ENCODE measurements at regions not wholly inside any gene's neighbourhood (a gene's known extent, or its start where the extent isn't known, plus 50 kb on each side); places are given as distances from the start of the nearest gene placed in this dataset.
A peak's percentile ranks its signal among the peaks of the same experiment; 100 is the strongest.
"Not testable (repeated sequence)": the region's sequence is repeated elsewhere in the genome, so short reads cannot be mapped to it uniquely, and the experiment has no call there.

- H3K36me3 ChIP-seq (ENCODE audit: insufficient read depth, low read length); H3K4me1 ChIP-seq (ENCODE audit: insufficient read depth, low read length); H3K27me3 ChIP-seq (ENCODE audit: insufficient read depth, low read length); H2AFZ ChIP-seq (ENCODE audit: low read depth, low read length); H3K4me3 ChIP-seq (ENCODE audit: low read length); H3K9me3 ChIP-seq (ENCODE audit: low read length): not testable (repeated sequence)
Observed at GRCh38 chr3:75840160-75840559, 54.8 kb upstream of the ZNF717 start.

DNA sequence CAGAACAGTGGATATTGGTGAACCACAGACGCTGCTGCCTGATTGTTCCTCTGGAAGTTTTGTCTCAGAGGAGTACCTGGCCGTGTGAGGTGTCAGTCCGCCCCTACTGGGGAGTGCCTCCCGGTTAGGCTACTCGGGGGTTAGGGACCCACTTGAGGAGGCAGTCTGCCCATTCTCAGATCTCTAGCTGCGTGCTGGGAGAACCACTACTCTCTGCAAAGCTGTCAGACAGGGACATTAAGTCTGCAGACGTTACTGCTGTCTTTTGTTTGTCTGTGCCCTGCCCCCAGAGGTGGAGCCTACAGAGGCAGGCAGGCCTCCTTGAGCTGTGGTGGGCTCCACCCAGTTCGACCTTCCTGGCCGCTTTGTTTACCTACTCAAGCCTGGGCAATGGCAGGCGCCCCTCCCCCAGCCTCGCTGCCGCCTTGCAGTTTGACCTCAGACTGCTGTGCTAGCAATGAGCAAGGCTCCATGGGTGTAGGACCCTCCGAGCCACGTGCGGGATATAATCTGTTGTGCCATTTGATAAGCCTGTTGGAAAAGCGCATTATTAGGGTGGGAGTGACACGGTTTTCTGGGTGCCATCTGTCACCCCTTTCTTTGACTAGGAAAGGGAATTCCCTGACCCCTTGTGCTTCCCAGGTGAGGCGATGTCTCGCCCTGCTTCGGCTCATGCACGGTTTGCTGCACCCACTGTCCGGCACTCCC, 65.1 kb upstream of the ZNF717 start:
- not testable (repeated sequence) for H3K4me1 ChIP-seq (ENCODE audit: insufficient read depth, low read length); H3K27me3 ChIP-seq (ENCODE audit: insufficient read depth, low read length); H3K9me3 ChIP-seq (ENCODE audit: low read length); H3K4me3 ChIP-seq (ENCODE audit: low read length); H3K36me3 ChIP-seq (ENCODE audit: insufficient read depth, low read length)
- H2AFZ ChIP-seq (ENCODE audit: low read depth, low read length) = peak overlapping the region; percentile 26

GRCh38 chr3:75863130-75863529, 77.8 kb upstream of the ZNF717 start:
- Histone ChIP-seq H3K4me1 (ENCODE audit: insufficient read depth, low read length) (no peaks in the 10 kb centered on the region), H3K9me3 (ENCODE audit: low read length) (no peaks in the 10 kb centered on the region), H3K4me3 (ENCODE audit: low read length) (no peak overlapping the region), H3K36me3 (ENCODE audit: insufficient read depth, low read length) (no peaks in the 10 kb centered on the region), H2AFZ (ENCODE audit: low read depth, low read length) (no peak overlapping the region), H3K27me3 (ENCODE audit: insufficient read depth, low read length) (no peaks in the 10 kb centered on the region)

DNA sequence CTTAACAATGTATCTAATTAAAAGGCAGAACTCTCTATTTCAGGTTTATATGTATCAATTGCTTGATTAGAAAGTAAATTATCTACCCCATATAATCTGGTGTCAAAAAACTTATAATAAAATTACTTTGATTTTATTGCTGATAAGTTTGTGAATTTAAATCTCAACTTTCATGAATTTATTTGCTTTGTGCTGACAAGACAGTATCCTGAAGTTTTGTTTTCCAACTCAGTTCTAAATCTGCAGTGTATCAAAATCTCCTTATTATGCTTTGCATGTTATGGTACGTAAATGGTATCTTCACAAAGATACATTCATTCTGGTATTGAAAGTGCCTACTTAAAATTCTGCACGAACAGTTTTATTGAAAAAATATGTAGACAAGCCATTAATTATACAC, 78.5 kb upstream of the ZNF717 start:
- Histone ChIP-seq H3K36me3 (ENCODE audit: insufficient read depth, low read length) (no peaks in the 10 kb centered on the region), H3K27me3 (ENCODE audit: insufficient read depth, low read length) (no peaks in the 10 kb centered on the region), H3K4me1 (ENCODE audit: insufficient read depth, low read length) (no peaks in the 10 kb centered on the region), H2AFZ (ENCODE audit: low read depth, low read length) (no peak overlapping the region), H3K4me3 (ENCODE audit: low read length) (no peak overlapping the region), H3K9me3 (ENCODE audit: low read length) (no peaks in the 10 kb centered on the region)

GRCh38 chr3:75883719-75884118, 98.4 kb upstream of the ZNF717 start:
- not testable (repeated sequence) for H3K9me3 ChIP-seq (ENCODE audit: low read length); H3K4me3 ChIP-seq (ENCODE audit: low read length); H3K4me1 ChIP-seq (ENCODE audit: insufficient read depth, low read length); H3K36me3 ChIP-seq (ENCODE audit: insufficient read depth, low read length); H2AFZ ChIP-seq (ENCODE audit: low read depth, low read length); H3K27me3 ChIP-seq (ENCODE audit: insufficient read depth, low read length)

DNA sequence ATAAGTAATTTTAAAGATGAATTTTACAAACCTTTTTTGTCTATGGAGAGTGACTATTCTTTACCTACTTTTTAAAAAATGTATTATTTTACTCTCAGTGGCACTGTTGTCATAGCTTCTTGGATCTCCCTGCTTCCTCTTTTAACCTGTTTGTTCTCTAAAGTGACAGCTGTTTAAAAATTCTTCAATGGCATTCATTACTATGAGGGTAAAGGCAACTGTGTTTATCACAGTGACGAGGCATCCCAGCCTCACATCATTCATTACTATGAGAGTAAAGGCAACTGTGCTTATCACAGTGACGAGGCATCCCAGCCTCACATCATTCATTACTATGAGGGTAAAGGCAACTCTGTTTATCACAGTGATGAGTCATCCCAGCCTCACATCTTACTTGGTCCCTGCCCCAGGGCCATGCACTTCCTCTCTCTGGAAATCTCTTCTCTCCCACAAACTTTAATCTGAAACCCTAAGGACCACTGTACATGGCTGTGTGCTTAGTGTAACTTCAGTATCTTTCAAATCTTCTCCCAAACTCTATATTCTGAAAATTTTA, 101.7 kb upstream of the ZNF717 start:
- no peaks in the 10 kb centered on the region for H3K4me1 ChIP-seq (ENCODE audit: insufficient read depth, low read length)
- H3K36me3 ChIP-seq (ENCODE audit: insufficient read depth, low read length) = no peaks in the 10 kb centered on the region
- H2AFZ ChIP-seq (ENCODE audit: low read depth, low read length) = no peak overlapping the region

DNA sequence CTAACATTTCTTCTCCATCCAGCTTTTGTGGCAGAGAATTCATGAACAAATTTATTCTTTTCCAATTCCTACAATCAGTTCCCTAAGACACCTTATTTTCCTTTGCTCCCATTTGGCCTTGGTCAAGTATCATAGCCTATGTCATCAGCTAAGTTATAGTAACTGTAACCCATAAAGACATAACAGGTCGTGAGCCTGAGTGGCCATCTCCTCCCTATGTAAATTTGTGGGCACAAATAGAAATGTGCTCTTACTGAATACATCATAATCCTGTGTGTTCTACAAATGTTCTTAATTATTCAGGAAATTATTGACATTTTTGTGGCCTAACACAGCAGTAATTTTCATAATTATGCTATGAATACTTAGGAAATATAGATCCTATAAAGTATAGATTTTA, 108.9 kb upstream of the ZNF717 start:
- no peaks in the 10 kb centered on the region for H3K27me3 ChIP-seq (ENCODE audit: insufficient read depth, low read length)
- H3K4me1 ChIP-seq (ENCODE audit: insufficient read depth, low read length) = no peaks in the 10 kb centered on the region
- no peak overlapping the region for H2AFZ ChIP-seq (ENCODE audit: low read depth, low read length)
- no peaks in the 10 kb centered on the region for H3K36me3 ChIP-seq (ENCODE audit: insufficient read depth, low read length)
- H3K9me3 ChIP-seq (ENCODE audit: low read length) = no peaks in the 10 kb centered on the region
- H3K4me3 ChIP-seq (ENCODE audit: low read length) = no peak overlapping the region

More for the DNA sequence above, 101.7 kb upstream of the ZNF717 start:
- Histone ChIP-seq H3K9me3 (ENCODE audit: low read length) (no peaks in the 10 kb centered on the region), H3K4me3 (ENCODE audit: low read length) (no peak overlapping the region), H3K27me3 (ENCODE audit: insufficient read depth, low read length) (no peaks in the 10 kb centered on the region)

GRCh38 chr3:75896265-75896664, 110.9 kb upstream of the ZNF717 start:
- Histone ChIP-seq H3K36me3 (ENCODE audit: insufficient read depth, low read length) (no peaks in the 10 kb centered on the region), H3K27me3 (ENCODE audit: insufficient read depth, low read length) (no peaks in the 10 kb centered on the region), H3K4me3 (ENCODE audit: low read length) (no peak overlapping the region), H2AFZ (ENCODE audit: low read depth, low read length) (no peak overlapping the region), H3K4me1 (ENCODE audit: insufficient read depth, low read length) (no peaks in the 10 kb centered on the region), H3K9me3 (ENCODE audit: low read length) (no peaks in the 10 kb centered on the region)

- H3K36me3 ChIP-seq (ENCODE audit: insufficient read depth, low read length); H2AFZ ChIP-seq (ENCODE audit: low read depth, low read length); H3K4me1 ChIP-seq (ENCODE audit: insufficient read depth, low read length); H3K4me3 ChIP-seq (ENCODE audit: low read length); H3K27me3 ChIP-seq (ENCODE audit: insufficient read depth, low read length); H3K9me3 ChIP-seq (ENCODE audit: low read length): not testable (repeated sequence)
Observed at GRCh38 chr3:75901446-75901845, 116.1 kb upstream of the ZNF717 start.

DNA sequence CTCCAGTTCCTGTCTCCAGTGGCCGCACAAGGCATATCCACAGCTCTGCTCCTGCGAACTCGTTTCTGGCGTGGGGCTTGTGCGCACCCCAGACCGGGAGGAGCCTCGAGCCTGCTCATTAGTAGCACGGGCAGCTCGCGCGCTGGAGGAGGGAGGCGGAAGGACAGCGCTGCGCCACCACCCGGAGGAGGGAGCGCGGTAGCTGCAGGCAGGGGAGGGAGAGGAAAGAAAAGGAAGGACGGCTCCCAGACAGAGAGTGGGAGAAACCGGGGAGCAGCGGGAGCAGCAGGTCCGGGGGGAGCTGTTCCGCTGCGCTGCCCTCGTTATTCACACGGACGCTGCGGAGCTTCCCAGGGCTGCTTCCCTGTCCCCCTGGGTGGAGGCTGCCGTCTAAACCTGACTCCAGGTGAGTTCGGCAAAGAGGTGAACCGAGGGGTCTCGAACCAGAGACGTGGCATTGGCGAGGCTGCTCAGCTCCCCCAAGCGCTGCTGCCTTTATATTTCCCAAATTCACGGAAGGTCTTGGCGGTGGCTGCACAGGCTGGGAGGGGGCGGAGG, 121.3 kb upstream of the ZNF717 start:
- H3K4me3 ChIP-seq (ENCODE audit: low read length) = peak overlapping the region; percentile 12
- H3K27me3 ChIP-seq (ENCODE audit: insufficient read depth, low read length) = peaks cover 11% of the 10 kb centered on the region
- H3K4me1 ChIP-seq (ENCODE audit: insufficient read depth, low read length) = no peaks in the 10 kb centered on the region
- no peaks in the 10 kb centered on the region for H3K36me3 ChIP-seq (ENCODE audit: insufficient read depth, low read length)
- H2AFZ ChIP-seq (ENCODE audit: low read depth, low read length) = peak overlapping the region; percentile 48
- no peaks in the 10 kb centered on the region for H3K9me3 ChIP-seq (ENCODE audit: low read length)

- H3K4me1 ChIP-seq (ENCODE audit: insufficient read depth, low read length) = no peaks in the 10 kb centered on the region
- no peaks in the 10 kb centered on the region for H3K27me3 ChIP-seq (ENCODE audit: insufficient read depth, low read length)
- no peak overlapping the region for H3K4me3 ChIP-seq (ENCODE audit: low read length)
- no peaks in the 10 kb centered on the region for H3K36me3 ChIP-seq (ENCODE audit: insufficient read depth, low read length)
- no peaks in the 10 kb centered on the region for H3K9me3 ChIP-seq (ENCODE audit: low read length)
- H2AFZ ChIP-seq (ENCODE audit: low read depth, low read length) = no peak overlapping the region
Observed at GRCh38 chr3:75913800-75914350, 128.5 kb upstream of the ZNF717 start.

GRCh38 chr3:75914741-75915140, 129.4 kb upstream of the ZNF717 start:
- H2AFZ ChIP-seq (ENCODE audit: low read depth, low read length); H3K27me3 ChIP-seq (ENCODE audit: insufficient read depth, low read length); H3K9me3 ChIP-seq (ENCODE audit: low read length); H3K4me1 ChIP-seq (ENCODE audit: insufficient read depth, low read length); H3K36me3 ChIP-seq (ENCODE audit: insufficient read depth, low read length); H3K4me3 ChIP-seq (ENCODE audit: low read length): not testable (repeated sequence)

- Histone ChIP-seq H2AFZ (ENCODE audit: low read depth, low read length) (no peak overlapping the region), H3K9me3 (ENCODE audit: low read length) (no peaks in the 10 kb centered on the region), H3K27me3 (ENCODE audit: insufficient read depth, low read length) (no peaks in the 10 kb centered on the region), H3K4me1 (ENCODE audit: insufficient read depth, low read length) (no peaks in the 10 kb centered on the region), H3K4me3 (ENCODE audit: low read length) (no peak overlapping the region), H3K36me3 (ENCODE audit: insufficient read depth, low read length) (no peaks in the 10 kb centered on the region)
Observed at GRCh38 chr3:75938921-75939320, 153.6 kb upstream of the ZNF717 start.

Measured in neuron (in vitro differentiated cells).